Loucy (cell line): ENCODE measurements at regions not wholly inside any gene's neighbourhood (a gene's known extent, or its start where the extent isn't known, plus 50 kb on each side); places are given as distances from the start of the nearest gene placed in this dataset.

Experiments
- H2AFZ ChIP-seq: fragments of 200-600 bp; sonication (generic); 2 replicates; pipeline ENCODE4 v1.6.0; 2016; ENCODE audit warnings: antibody characterized with exemption, mild to moderate bottlenecking, low read length, moderate library complexity
- H3F3A ChIP-seq: fragments of 200-600 bp; 2 replicates; pipeline ENCODE4 v1.6.0; 2016; ENCODE audit warnings: antibody characterized with exemption, low read depth, mild to moderate bottlenecking
- H3K27me3 ChIP-seq: fragments of 200-600 bp; sonication (generic); 2 replicates; pipeline ENCODE4 v1.6.1; 2014; ENCODE audit warnings: low read length, mild to moderate bottlenecking; ENCODE audit not compliant: insufficient read depth, poor library complexity, severe bottlenecking
- H3K36me3 ChIP-seq: fragments of 200-600 bp; sonication (generic); 2 replicates; pipeline ENCODE4 v1.6.1; 2016; ENCODE audit warnings: low read length; ENCODE audit not compliant: insufficient read depth
- H3K4me1 ChIP-seq: fragments of 200-600 bp; sonication (generic); 2 replicates; pipeline ENCODE4 v1.5.1; 2014; ENCODE audit warnings: low read length, mild to moderate bottlenecking; ENCODE audit not compliant: insufficient read depth, poor library complexity, severe bottlenecking
- H3K4me2 ChIP-seq: fragments of 200-600 bp; sonication (generic); 2 replicates; pipeline ENCODE4 v1.6.0; 2014; ENCODE audit warnings: antibody characterized with exemption, low read length, low read depth, mild to moderate bottlenecking; ENCODE audit not compliant: poor library complexity, severe bottlenecking
- H3K4me3 ChIP-seq: fragments of 200-600 bp; sonication (generic); 2 replicates; pipeline ENCODE4 v1.5.1; 2014; ENCODE audit warnings: low read length, mild to moderate bottlenecking, mixed read lengths; ENCODE audit not compliant: poor library complexity, severe bottlenecking
- H3K79me2 ChIP-seq: fragments of 200-600 bp; sonication (generic); 2 replicates; pipeline ENCODE4 v1.6.1; 2014; ENCODE audit warnings: low read length; ENCODE audit not compliant: insufficient read depth
- H3K9ac ChIP-seq: fragments of 200-600 bp; sonication (generic); 2 replicates; pipeline ENCODE4 v1.6.0; 2014; ENCODE audit warnings: mild to moderate bottlenecking, low read depth, low read length, moderate library complexity; ENCODE audit not compliant: poor library complexity, severe bottlenecking
- H3K9me2 ChIP-seq: fragments of 200-600 bp; sonication (generic); replicated peaks from 2 replicates; pipeline ENCODE4 v1.6.1; 2016; ENCODE audit warnings: low read depth, low read length, mixed read lengths
- H3K9me3 ChIP-seq: fragments of 200-600 bp; sonication (generic); 2 replicates; pipeline ENCODE4 v1.6.1; 2014; ENCODE audit warnings: mild to moderate bottlenecking, antibody characterized with exemption, low read length, low read depth; ENCODE audit not compliant: insufficient read depth
- H4K20me1 ChIP-seq: fragments of 200-600 bp; sonication (generic); 2 replicates; pipeline ENCODE4 v1.6.0; 2014; ENCODE audit warnings: antibody characterized with exemption, low read length, mild to moderate bottlenecking; ENCODE audit not compliant: insufficient read depth, poor library complexity, severe bottlenecking
- CTCF ChIP-seq: fragments of 200-600 bp; sonication (generic); conservative IDR thresholded peaks from 2 replicates; pipeline ENCODE4 v1.5.1; 2014; ENCODE audit warnings: mild to moderate bottlenecking, antibody characterized with exemption, low read length
- EZH2phosphoT487 ChIP-seq: fragments of 200-600 bp; IDR thresholded peaks from 2 replicates; pipeline ENCODE4 v1.6.1; 2018; ENCODE audit warnings: antibody characterized with exemption, mild to moderate bottlenecking, moderate library complexity, borderline replicate concordance

GRCh38 chr13:81058211-81058915, 717.4 kb upstream of the SPRY2 start:
- TF ChIP-seq CTCF (no peak), EZH2phosphoT487 (no peak)
- Histone ChIP-seq H3K9ac (no peak overlapping the region), H2AFZ (no peak overlapping the region)

GRCh38 chr13:81051873-81052272, 710.9 kb upstream of the SPRY2 start:
- Histone ChIP-seq H3K9ac (no peak overlapping the region), H4K20me1 (no peaks in the 10 kb centered on the region), H2AFZ (no peak overlapping the region), H3K9me3 (no peaks in the 10 kb centered on the region), H3F3A (no peaks in the 10 kb centered on the region), H3K4me3 (no peak overlapping the region), H3K36me3 (no peaks in the 10 kb centered on the region), H3K9me2 (no peaks in the 10 kb centered on the region), H3K79me2 (no peaks in the 10 kb centered on the region), H3K4me1 (peaks cover 3% of the 10 kb centered on the region), H3K27me3 (no peaks in the 10 kb centered on the region), H3K4me2 (no peak overlapping the region)
- TF ChIP-seq CTCF, result peak; percentile 47; the same call in 1 of the 2 replicates
- TF ChIP-seq EZH2phosphoT487, result no peak

More at GRCh38 chr13:81058211-81058915, 717.4 kb upstream of the SPRY2 start:
- Histone ChIP-seq H3K4me2 (no peak overlapping the region), H4K20me1 (no peaks in the 10 kb centered on the region), H3K27me3 (no peaks in the 10 kb centered on the region), H3K4me3 (no peak overlapping the region), H3K9me3 (no peaks in the 10 kb centered on the region), H3K4me1 (peaks cover 8% of the 10 kb centered on the region), H3K36me3 (no peaks in the 10 kb centered on the region), H3F3A (no peaks in the 10 kb centered on the region), H3K9me2 (no peaks in the 10 kb centered on the region), H3K79me2 (no peaks in the 10 kb centered on the region)

- TF ChIP-seq EZH2phosphoT487 (no peak), CTCF (no peak)
- Histone ChIP-seq H3F3A (no peaks in the 10 kb centered on the region), H3K9ac (no peak overlapping the region), H3K4me3 (no peak overlapping the region), H3K36me3 (no peaks in the 10 kb centered on the region), H3K9me3 (no peaks in the 10 kb centered on the region), H3K27me3 (no peaks in the 10 kb centered on the region), H2AFZ (peak overlapping the region; percentile 10; the same call in 1 of the 2 replicates), H3K4me1 (no peaks in the 10 kb centered on the region), H4K20me1 (no peaks in the 10 kb centered on the region), H3K79me2 (no peaks in the 10 kb centered on the region), H3K4me2 (no peak overlapping the region), H3K9me2 (no peaks in the 10 kb centered on the region; the same call in 1 of the 2 replicates)
Measured at GRCh38 chr13:81048026-81048461, 707.1 kb upstream of the SPRY2 start.
